PC-9 (cell line): ENCODE measurements at regions not wholly inside any gene's neighbourhood (a gene's known extent, or its start where the extent isn't known, plus 50 kb on each side); places are given as distances from the start of the nearest gene placed in this dataset.
"Not testable (repeated sequence)": the region's sequence is repeated elsewhere in the genome, so short reads cannot be mapped to it uniquely, and the experiment has no call there.

Experiments
- CTCF ChIP-seq: fragments of 200-600 bp; sonication (generic); conservative IDR thresholded peaks from 2 replicates; pipeline ENCODE4 v1.6.1; 2017; ENCODE audit warnings: mixed run types, antibody characterized with exemption, mild to moderate bottlenecking, moderate library complexity
- EZH2 ChIP-seq: fragments of 200-600 bp; sonication (generic); IDR thresholded peaks from 2 replicates; pipeline ENCODE4 v1.8.0; 2017; ENCODE audit warnings: antibody characterized with exemption, low read depth

- TF ChIP-seq CTCF, EZH2: not testable (repeated sequence)
These were observed 3959.8 kb upstream of the TPTE start for GRCh38 chr21:6561578-6561977.
